Transverse colon (tissue), 3 donors: ENCODE measurements at regions not wholly inside any gene's neighbourhood (a gene's known extent, or its start where the extent isn't known, plus 50 kb on each side); places are given as distances from the start of the nearest gene placed in this dataset.

Source experiments
- POLR2A ChIP-seq: fragments of 450-650 bp; IDR thresholded peaks from one replicate; pipeline ENCODE4 v1.6.1; 2016; ENCODE audit warnings: antibody characterized with exemption, mild to moderate bottlenecking, moderate library complexity
- TF ChIP-seq, protein P1 (sequence below), 5 experiments: fragments of 200-600 bp in 3 of 5; fragments of 450-650 bp in 2 of 5; sonication (generic) in 3 of 5; IDR thresholded peaks; 1 replicate in 2 of 5; 2 replicates in 3 of 5; pipeline ENCODE4 v1.5.1; 2016 to 2017; ENCODE audit warnings: antibody characterized with exemption in 5 of 5, inconsistent platforms in 3 of 5, mild to moderate bottlenecking in 2 of 5, moderate library complexity in 1 of 5

DNA sequence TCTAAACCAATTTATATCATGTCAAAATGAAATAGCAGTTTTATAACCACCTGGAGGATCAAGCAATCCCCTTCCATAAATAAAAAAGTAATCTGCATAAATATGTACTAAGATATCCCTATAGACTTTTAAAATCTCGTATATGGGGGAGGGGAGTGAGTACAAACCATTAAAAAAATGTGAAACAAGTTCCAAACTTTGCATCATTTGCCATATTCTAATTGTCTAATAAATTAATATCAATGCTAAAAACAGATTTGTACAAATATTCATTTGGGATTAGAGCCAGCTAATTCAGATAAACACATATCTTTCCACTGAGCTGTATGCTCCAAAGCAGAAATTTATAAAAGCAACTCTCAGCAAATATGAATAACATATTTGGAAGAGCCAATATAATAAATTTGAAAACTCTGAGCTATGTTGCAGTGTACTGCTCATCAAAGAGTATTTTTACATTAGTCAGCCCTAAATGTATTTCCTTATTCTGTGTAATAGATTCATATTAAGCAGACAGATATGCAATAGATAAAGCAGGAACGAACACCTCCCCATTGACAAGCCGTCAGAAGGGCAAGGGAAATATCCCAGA is 970.2 kb downstream of the EFNB2 start:
- TF ChIP-seq, protein P1, sequence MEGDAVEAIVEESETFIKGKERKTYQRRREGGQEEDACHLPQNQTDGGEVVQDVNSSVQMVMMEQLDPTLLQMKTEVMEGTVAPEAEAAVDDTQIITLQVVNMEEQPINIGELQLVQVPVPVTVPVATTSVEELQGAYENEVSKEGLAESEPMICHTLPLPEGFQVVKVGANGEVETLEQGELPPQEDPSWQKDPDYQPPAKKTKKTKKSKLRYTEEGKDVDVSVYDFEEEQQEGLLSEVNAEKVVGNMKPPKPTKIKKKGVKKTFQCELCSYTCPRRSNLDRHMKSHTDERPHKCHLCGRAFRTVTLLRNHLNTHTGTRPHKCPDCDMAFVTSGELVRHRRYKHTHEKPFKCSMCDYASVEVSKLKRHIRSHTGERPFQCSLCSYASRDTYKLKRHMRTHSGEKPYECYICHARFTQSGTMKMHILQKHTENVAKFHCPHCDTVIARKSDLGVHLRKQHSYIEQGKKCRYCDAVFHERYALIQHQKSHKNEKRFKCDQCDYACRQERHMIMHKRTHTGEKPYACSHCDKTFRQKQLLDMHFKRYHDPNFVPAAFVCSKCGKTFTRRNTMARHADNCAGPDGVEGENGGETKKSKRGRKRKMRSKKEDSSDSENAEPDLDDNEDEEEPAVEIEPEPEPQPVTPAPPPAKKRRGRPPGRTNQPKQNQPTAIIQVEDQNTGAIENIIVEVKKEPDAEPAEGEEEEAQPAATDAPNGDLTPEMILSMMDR (IDR thresholded peaks at IDR 0.05) = no peak
- no peak for TF ChIP-seq POLR2A
